GM23338 (cell line): ENCODE measurements at regions not wholly inside any gene's neighbourhood (a gene's known extent, or its start where the extent isn't known, plus 50 kb on each side); places are given as distances from the start of the nearest gene placed in this dataset.

Experiments used
- JUNB ChIP-seq: IDR thresholded peaks from one replicate; pipeline ENCODE4 v1.6.1; 2016; ENCODE audit warnings: antibody characterized with exemption; ENCODE audit not compliant: unreplicated experiment
- NANOG ChIP-seq: IDR thresholded peaks from 2 replicates; pipeline ENCODE4 v1.6.1; 2016; ENCODE audit warnings: antibody characterized with exemption, borderline replicate concordance
- TF ChIP-seq, protein P1 (sequence below): fragments of 250-450 bp; sonication (Bioruptor Pico); IDR thresholded peaks from 2 replicates; pipeline ENCODE4 v1.5.0; 2020; ENCODE audit warnings: mild to moderate bottlenecking, moderate library complexity
- TF ChIP-seq, protein P2 (sequence below): IDR thresholded peaks from one replicate; pipeline ENCODE4 v1.6.1; 2018; ENCODE audit warnings: antibody characterized with exemption; ENCODE audit not compliant: unreplicated experiment

DNA sequence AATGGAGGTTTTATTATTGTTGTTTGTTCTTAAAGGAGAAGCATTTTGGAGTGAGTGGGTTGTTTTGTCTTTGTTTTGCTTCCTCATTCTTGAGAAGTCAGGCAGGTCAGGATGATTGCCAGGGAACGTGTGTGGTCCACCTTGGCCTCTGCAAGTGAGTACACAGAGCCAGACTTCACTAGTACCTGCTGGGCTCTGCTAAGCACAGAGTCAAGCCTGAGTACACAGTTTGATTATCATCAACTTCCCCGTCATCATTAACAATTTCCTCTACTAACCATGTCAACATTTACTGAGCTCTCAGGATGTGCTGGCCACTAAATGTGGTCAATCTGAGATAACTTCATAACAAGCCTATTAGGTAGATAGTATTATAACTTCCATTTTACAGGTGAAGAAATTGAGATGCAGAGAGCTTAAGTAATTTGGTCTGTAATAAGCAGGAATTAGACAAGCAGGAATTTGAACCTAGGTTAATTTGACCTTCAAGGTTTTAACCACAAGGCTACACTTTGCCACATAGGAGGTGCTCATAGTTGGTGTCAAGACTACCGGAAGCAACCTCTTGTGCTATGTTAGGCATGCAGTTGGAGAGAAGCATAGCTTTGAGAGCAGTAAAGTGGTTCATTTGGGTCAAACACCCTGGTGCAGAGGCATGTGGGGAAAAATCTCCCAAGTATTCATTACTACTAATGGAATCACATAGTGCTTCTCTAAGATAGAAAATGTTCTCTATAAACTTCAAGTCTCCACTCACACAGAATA, 178.3 kb downstream of the NUAK1 start (continued):
- TF ChIP-seq, protein P1, sequence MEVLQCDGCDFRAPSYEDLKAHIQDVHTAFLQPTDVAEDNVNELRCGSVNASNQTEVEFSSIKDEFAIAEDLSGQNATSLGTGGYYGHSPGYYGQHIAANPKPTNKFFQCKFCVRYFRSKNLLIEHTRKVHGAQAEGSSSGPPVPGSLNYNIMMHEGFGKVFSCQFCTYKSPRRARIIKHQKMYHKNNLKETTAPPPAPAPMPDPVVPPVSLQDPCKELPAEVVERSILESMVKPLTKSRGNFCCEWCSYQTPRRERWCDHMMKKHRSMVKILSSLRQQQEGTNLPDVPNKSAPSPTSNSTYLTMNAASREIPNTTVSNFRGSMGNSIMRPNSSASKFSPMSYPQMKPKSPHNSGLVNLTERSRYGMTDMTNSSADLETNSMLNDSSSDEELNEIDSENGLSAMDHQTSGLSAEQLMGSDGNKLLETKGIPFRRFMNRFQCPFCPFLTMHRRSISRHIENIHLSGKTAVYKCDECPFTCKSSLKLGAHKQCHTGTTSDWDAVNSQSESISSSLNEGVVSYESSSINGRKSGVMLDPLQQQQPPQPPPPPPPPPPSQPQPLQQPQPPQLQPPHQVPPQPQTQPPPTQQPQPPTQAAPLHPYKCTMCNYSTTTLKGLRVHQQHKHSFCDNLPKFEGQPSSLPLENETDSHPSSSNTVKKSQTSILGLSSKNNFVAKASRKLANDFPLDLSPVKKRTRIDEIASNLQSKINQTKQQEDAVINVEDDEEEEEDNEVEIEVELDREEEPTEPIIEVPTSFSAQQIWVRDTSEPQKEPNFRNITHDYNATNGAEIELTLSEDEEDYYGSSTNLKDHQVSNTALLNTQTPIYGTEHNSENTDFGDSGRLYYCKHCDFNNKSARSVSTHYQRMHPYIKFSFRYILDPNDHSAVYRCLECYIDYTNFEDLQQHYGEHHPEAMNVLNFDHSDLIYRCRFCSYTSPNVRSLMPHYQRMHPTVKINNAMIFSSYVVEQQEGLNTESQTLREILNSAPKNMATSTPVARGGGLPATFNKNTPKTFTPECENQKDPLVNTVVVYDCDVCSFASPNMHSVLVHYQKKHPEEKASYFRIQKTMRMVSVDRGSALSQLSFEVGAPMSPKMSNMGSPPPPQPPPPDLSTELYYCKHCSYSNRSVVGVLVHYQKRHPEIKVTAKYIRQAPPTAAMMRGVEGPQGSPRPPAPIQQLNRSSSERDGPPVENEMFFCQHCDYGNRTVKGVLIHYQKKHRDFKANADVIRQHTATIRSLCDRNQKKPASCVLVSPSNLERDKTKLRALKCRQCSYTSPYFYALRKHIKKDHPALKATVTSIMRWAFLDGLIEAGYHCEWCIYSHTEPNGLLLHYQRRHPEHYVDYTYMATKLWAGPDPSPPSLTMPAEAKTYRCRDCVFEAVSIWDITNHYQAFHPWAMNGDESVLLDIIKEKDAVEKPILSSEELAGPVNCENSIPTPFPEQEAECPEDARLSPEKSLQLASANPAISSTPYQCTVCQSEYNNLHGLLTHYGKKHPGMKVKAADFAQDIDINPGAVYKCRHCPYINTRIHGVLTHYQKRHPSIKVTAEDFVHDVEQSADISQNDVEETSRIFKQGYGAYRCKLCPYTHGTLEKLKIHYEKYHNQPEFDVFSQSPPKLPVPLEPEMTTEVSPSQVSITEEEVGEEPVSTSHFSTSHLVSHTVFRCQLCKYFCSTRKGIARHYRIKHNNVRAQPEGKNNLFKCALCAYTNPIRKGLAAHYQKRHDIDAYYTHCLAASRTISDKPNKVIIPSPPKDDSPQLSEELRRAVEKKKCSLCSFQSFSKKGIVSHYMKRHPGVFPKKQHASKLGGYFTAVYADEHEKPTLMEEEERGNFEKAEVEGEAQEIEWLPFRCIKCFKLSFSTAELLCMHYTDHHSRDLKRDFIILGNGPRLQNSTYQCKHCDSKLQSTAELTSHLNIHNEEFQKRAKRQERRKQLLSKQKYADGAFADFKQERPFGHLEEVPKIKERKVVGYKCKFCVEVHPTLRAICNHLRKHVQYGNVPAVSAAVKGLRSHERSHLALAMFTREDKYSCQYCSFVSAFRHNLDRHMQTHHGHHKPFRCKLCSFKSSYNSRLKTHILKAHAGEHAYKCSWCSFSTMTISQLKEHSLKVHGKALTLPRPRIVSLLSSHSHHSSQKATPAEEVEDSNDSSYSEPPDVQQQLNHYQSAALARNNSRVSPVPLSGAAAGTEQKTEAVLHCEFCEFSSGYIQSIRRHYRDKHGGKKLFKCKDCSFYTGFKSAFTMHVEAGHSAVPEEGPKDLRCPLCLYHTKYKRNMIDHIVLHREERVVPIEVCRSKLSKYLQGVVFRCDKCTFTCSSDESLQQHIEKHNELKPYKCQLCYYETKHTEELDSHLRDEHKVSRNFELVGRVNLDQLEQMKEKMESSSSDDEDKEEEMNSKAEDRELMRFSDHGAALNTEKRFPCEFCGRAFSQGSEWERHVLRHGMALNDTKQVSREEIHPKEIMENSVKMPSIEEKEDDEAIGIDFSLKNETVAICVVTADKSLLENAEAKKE (CRISPR knock-in tag), result no peak
- TF ChIP-seq NANOG, result no peak
- TF ChIP-seq, protein P2, sequence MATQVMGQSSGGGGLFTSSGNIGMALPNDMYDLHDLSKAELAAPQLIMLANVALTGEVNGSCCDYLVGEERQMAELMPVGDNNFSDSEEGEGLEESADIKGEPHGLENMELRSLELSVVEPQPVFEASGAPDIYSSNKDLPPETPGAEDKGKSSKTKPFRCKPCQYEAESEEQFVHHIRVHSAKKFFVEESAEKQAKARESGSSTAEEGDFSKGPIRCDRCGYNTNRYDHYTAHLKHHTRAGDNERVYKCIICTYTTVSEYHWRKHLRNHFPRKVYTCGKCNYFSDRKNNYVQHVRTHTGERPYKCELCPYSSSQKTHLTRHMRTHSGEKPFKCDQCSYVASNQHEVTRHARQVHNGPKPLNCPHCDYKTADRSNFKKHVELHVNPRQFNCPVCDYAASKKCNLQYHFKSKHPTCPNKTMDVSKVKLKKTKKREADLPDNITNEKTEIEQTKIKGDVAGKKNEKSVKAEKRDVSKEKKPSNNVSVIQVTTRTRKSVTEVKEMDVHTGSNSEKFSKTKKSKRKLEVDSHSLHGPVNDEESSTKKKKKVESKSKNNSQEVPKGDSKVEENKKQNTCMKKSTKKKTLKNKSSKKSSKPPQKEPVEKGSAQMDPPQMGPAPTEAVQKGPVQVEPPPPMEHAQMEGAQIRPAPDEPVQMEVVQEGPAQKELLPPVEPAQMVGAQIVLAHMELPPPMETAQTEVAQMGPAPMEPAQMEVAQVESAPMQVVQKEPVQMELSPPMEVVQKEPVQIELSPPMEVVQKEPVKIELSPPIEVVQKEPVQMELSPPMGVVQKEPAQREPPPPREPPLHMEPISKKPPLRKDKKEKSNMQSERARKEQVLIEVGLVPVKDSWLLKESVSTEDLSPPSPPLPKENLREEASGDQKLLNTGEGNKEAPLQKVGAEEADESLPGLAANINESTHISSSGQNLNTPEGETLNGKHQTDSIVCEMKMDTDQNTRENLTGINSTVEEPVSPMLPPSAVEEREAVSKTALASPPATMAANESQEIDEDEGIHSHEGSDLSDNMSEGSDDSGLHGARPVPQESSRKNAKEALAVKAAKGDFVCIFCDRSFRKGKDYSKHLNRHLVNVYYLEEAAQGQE, result no peak
- no peak for TF ChIP-seq JUNB
